Stimulated activated naive B cell treated with anti-CD40 and anti-IgM and Interleukin-4, amounts not matched to agents 10 μg/mL and 1 μg/mL and 100 μg/mL, for 72 hours (primary cell): ENCODE measurements at regions not wholly inside any gene's neighbourhood (a gene's known extent, or its start where the extent isn't known, plus 50 kb on each side); places are given as distances from the start of the nearest gene placed in this dataset.
A peak's percentile ranks its signal among the peaks of the same experiment; 100 is the strongest.

Source experiments
- ATAC-seq, 2 donors: fragments of 150-1000 bp; cut with Tn5 transposase; replicated peaks; 2 replicates each; pipeline ENCODE4 v1.10.0; 2021; ENCODE audit warnings: moderate library complexity in 1 of 2
- DNase-seq: peaks from one replicate; pipeline ENCODE4 v3.0.0; 2021
- H3K27ac Mint-ChIP-seq: one replicate; pipeline ENCODE4 v1.8.0; 2022; ENCODE audit warnings: mild to moderate bottlenecking, mixed read lengths
- H3K27me3 Mint-ChIP-seq, 2 donors: one replicate each; pipeline ENCODE4 v1.8.0; 2022; ENCODE audit warnings: mixed read lengths in 2 of 2
- H3K36me3 Mint-ChIP-seq, 2 donors: one replicate each; pipeline ENCODE4 v1.8.0; 2022; ENCODE audit warnings: mixed read lengths in 2 of 2, mild to moderate bottlenecking in 1 of 2
- H3K4me1 Mint-ChIP-seq, 2 donors: one replicate each; pipeline ENCODE4 v1.8.0; 2022; ENCODE audit warnings: mixed read lengths in 2 of 2, mild to moderate bottlenecking in 1 of 2
- H3K4me3 Mint-ChIP-seq, 2 donors: one replicate each; pipeline ENCODE4 v1.8.0; 2022; ENCODE audit warnings: mild to moderate bottlenecking in 2 of 2, mixed read lengths in 2 of 2, moderate library complexity in 1 of 2
- H3K9me3 Mint-ChIP-seq, 2 donors: one replicate each; pipeline ENCODE4 v1.8.0; 2022; ENCODE audit warnings: mixed read lengths in 2 of 2, mild to moderate bottlenecking in 1 of 2

DNA sequence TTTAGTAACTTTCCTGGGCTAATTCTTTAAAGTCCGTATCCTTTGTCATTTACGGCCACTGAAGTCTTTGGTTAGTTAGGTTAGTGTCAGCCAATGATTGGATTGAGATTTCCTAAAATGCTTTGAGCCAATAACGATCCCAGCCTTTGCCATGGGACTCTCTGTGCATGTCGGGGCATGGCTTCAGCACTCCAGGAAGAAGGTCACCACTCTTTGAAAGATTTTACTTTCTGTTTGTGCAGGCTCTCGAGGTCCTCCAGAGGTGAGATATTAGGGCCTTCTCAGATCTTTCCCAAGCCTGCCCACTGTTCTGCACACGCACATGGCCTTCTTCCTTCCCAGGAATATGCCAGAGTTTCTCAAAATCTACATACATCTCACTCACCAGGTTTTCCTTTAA, 153.7 kb upstream of the ARGLU1 start:
- Mint-ChIP-seq H3K36me3 (no peaks in the 10 kb centered on the region), H3K27ac (no peak overlapping the region), H3K9me3 (peaks cover 8 to 17% of the 10 kb centered on the region in 2 donors), H3K27me3 (no peaks in the 10 kb centered on the region), H3K4me1 (no peaks in the 10 kb centered on the region), H3K4me3 (no peak overlapping the region)
- ATAC-seq, result no peak
- DNase-seq, result no peak

DNA sequence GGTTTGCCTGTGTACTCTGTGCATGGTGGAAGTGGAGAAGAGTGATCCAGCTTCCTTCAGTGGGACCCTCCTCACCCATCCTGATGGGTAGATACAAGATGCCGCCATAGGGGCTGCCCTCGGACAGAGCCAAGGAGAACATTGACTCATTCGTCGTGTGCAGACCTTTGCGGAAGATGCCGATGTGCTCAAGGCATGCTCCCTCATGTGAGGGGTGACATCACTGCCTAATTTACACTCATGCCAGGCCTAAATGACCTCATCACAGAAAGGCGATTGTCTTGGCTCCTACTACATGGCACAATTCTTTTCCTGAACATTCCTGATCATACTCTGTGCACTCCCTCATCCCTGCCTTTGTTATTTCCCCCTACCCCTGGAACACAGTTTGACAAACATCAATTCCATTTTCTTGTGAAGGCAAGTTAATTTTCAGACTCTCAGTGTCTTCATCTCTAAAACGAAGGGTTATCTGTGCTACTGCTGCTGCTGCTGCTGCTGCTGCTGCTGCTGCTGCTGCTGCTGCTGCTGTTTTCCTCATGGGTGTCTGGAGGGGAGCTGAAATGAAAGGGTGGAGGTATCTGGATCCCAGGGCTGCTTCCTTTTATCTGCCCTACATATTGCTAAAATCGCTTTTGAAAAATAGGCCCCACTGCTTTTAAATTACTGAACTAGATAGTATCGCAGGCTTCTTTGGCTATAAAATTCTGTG, 146.5 kb upstream of the ARGLU1 start:
- no peaks in the 10 kb centered on the region for H3K27me3 Mint-ChIP-seq
- no peaks in the 10 kb centered on the region for H3K36me3 Mint-ChIP-seq
- H3K27ac Mint-ChIP-seq, result no peak overlapping the region
- DNase-seq (no peak), ATAC-seq (no peak)
- H3K9me3 Mint-ChIP-seq, result peaks cover 5 to 7% of the 10 kb centered on the region in 2 donors
- no peaks in the 10 kb centered on the region for H3K4me1 Mint-ChIP-seq
- H3K4me3 Mint-ChIP-seq, result no peak overlapping the region

DNA sequence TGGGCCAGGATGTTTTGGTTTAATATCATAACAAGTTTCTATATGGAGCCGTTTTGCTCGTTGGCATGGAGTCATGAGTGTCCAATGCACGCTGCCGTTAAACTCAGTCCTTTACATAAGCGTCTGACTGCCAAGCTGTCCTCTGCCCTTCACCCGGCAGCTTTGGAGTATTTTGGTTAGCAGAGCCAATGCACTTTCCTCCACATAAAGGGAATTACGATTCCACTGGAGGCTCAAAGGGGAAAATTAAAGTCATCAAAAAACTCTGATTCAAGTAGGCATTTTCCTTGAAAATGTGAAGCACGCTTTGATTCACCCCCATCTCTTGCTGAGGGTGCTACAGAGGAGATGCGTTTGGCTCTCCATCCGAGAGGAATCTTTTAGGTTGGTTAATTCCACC, 144.4 kb upstream of the ARGLU1 start:
- ATAC-seq (no peak), DNase-seq (no peak)
- Mint-ChIP-seq H3K4me3 (no peak overlapping the region), H3K9me3 (peaks cover 1 to 2% of the 10 kb centered on the region in 2 donors), H3K27ac (no peak overlapping the region), H3K27me3 (no peaks in the 10 kb centered on the region), H3K36me3 (no peaks in the 10 kb centered on the region), H3K4me1 (no peaks in the 10 kb centered on the region)

DNA sequence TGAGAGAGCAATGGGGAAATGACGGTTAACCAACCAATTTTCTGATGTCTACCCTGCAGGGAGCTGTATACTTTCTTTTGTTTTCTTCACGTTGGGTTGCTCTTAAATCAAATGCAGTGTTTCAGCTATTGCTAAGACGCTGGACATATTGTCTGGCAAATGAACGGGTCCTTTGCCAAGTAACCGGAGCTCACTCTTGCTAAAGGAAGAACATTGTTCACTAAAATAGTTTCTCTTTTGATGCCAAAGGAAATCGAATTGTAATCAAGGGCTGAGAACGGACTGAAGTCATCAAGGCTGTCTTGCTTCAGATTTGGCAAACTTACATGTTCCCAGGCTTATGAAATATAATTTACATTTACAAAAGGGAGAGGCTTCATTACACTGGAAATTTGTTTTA, 142.3 kb upstream of the ARGLU1 start:
- no peaks in the 10 kb centered on the region for H3K36me3 Mint-ChIP-seq
- H3K4me1 Mint-ChIP-seq, result no peaks in the 10 kb centered on the region
- ATAC-seq (no peak), DNase-seq (no peak)
- H3K27me3 Mint-ChIP-seq, result no peaks in the 10 kb centered on the region
- no peak overlapping the region for H3K4me3 Mint-ChIP-seq
- H3K27ac Mint-ChIP-seq, result no peak overlapping the region
- H3K9me3 Mint-ChIP-seq, result no peaks in the 10 kb centered on the region

DNA sequence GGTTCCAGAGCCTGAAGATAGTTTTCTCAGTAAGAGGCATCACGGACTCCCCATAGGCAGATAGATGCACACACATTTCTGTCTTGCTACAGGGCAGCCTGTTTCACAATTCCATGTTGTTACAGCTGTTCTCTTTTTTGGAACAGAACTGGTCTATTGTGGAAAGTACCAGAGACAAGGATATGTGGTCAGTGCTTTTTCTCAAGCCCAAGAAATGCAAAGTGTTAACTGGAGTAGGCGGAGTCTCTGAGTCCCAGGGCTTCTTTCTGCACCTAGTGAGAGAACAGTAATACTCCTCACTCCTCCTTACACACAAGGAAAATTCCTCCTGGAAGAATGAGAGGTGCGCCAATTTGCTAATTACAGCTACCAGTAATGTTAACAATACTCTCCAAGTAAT, 141.6 kb upstream of the ARGLU1 start:
- Mint-ChIP-seq H3K27me3 (no peaks in the 10 kb centered on the region), H3K27ac (no peak overlapping the region), H3K4me1 (no peaks in the 10 kb centered on the region), H3K9me3 (no peaks in the 10 kb centered on the region), H3K36me3 (no peaks in the 10 kb centered on the region), H3K4me3 (no peak overlapping the region)
- DNase-seq (no peak), ATAC-seq (peak in 1 of 2 donors; percentile 21)

DNA sequence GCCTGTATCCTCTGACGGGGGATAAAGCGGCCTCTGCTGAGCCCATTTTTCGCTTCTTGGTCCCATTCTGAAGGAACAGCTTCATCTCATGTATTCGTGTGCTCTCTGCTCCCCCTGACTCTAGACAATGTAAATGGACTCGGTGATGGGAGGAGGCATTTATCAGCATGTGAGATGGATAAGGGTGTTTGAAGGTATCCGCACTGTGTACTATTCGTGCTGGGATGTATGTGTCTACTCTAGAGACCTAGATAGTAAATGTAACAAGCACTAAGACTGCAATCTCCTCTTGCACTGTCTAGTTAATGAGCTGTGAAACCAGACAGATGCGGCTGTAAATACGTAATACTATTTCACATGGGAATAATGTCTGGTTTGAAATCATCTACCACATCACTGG, 134.6 kb upstream of the ARGLU1 start:
- H3K9me3 Mint-ChIP-seq, result no peaks in the 10 kb centered on the region
- H3K4me1 Mint-ChIP-seq, result no peaks in the 10 kb centered on the region
- H3K36me3 Mint-ChIP-seq, result no peaks in the 10 kb centered on the region
- ATAC-seq (no peak), DNase-seq (no peak)
- no peak overlapping the region for H3K4me3 Mint-ChIP-seq
- no peaks in the 10 kb centered on the region for H3K27me3 Mint-ChIP-seq
- no peak overlapping the region for H3K27ac Mint-ChIP-seq

DNA sequence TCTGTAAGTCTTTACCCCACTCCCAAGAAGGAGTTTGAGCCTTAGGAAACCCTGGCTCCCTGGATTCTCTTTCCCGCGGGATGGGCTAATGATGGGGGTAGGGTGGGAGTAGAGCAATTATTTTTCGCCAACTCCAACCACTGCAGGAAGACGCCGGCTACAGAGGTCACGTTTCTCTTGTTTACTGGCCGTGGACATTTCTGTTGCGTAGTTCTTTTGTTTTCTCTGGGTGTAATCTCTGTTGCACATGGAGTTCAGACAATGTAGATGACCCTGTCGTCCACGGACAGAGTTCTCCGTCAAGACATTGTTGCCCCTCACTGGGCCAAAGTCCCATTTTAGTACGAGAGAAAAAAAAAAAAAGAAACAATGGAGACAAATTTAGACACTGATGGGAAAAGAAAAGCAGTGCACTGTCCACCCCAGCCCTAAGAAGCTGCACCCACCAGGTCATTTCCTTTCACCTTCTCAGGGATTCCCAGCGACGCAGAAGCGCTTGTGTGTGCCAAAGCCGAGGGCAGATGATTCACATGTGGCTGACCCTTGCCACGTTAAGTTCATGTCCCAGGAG, 133.9 kb upstream of the ARGLU1 start:
- no peak overlapping the region for H3K4me3 Mint-ChIP-seq
- no peaks in the 10 kb centered on the region for H3K4me1 Mint-ChIP-seq
- ATAC-seq (no peak), DNase-seq (no peak)
- H3K27ac Mint-ChIP-seq, result no peak overlapping the region
- no peaks in the 10 kb centered on the region for H3K36me3 Mint-ChIP-seq
- H3K9me3 Mint-ChIP-seq, result no peaks in the 10 kb centered on the region
- no peaks in the 10 kb centered on the region for H3K27me3 Mint-ChIP-seq

DNA sequence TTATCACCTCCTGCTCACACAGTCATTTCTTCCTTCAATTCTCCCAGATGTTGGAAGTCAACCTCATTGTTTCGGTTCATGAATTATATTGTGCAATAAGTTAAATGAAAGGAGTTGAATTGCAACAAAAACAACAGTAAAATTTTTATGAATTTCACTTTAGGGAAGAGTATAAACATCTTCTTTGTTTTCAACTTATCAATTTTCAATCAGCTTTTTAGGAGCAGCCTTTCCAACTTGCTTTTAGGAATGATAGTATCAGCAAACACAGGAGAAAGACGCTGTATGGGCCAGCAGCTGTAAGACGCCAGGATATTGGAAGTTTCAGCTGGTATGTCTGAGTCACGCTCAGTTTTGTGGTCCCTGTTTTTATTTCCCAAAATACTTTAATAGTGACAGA, 132.5 kb upstream of the ARGLU1 start:
- H3K4me1 Mint-ChIP-seq, result no peaks in the 10 kb centered on the region
- H3K36me3 Mint-ChIP-seq, result no peaks in the 10 kb centered on the region
- no peak overlapping the region for H3K27ac Mint-ChIP-seq
- no peak for ATAC-seq
- H3K27me3 Mint-ChIP-seq, result no peaks in the 10 kb centered on the region
- DNase-seq, result no peak
- no peak overlapping the region for H3K4me3 Mint-ChIP-seq
- H3K9me3 Mint-ChIP-seq, result no peaks in the 10 kb centered on the region

DNA sequence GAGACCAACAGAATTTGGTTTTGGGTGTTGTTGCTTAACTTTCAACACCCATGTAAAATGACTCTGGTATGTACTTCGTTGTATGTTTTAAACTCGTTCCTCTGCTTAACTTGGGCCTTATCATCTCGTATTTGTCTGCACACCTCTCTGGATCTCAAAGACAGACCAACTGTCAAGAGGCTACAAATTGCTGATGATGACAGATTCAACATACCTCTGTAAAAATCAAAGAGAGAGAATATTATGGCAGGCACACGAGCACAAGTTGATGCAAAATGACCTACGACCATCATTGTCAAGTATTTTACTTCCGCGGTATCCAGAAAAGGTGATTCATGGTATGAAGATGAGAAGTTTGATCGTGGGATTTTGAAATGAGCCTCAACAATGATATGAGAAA, 132.1 kb upstream of the ARGLU1 start:
- ATAC-seq, result no peak
- no peak overlapping the region for H3K4me3 Mint-ChIP-seq

DNA sequence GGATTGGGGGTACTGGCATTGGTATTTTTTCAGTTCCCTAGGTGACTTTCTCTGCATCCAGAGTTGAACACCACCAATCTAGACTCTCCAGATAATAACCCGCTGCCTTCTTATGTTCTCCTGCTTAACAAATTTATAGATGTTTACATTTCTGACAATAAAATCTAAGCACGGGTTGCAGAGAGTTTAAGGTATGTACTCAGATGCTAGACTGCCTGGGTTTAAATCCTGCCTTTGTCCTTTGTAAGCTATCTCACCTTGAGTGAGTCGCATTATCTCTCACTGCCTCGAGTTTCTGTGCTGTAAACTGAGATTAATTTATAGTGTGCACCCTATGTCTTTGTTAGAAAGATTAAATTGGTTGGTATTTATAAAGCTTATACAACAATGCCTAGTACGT, 131.4 kb upstream of the ARGLU1 start:
- ATAC-seq (no peak), DNase-seq (no peak)
- Mint-ChIP-seq H3K27me3 (no peaks in the 10 kb centered on the region), H3K4me1 (no peaks in the 10 kb centered on the region), H3K36me3 (no peaks in the 10 kb centered on the region), H3K9me3 (no peaks in the 10 kb centered on the region), H3K4me3 (no peak overlapping the region), H3K27ac (no peak overlapping the region)

More for the DNA sequence above, 132.1 kb upstream of the ARGLU1 start:
- no peaks in the 10 kb centered on the region for H3K36me3 Mint-ChIP-seq
- no peaks in the 10 kb centered on the region for H3K9me3 Mint-ChIP-seq
- DNase-seq, result no peak
- no peaks in the 10 kb centered on the region for H3K27me3 Mint-ChIP-seq
- H3K27ac Mint-ChIP-seq, result no peak overlapping the region
- no peaks in the 10 kb centered on the region for H3K4me1 Mint-ChIP-seq

DNA sequence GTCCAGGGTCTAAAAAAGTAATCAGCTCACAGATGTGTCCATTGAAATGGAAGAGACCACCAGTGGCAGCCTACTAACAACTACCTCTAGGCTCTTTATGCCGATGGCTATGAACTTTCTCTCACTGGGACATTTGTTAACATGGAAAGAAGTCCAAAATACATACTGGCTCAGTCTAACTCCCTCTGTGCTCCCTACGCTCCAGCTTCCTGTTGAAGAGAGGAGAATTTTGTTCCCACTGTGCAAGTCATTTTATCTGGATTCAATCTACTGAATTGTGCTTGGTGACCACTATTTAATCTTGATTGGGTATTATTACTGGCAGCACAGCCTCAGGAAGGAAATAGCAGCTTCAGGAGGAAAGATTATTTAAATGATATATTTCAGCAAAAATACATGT, 128.8 kb upstream of the ARGLU1 start:
- Mint-ChIP-seq H3K4me3 (no peak overlapping the region), H3K36me3 (no peaks in the 10 kb centered on the region), H3K4me1 (no peaks in the 10 kb centered on the region), H3K27me3 (no peaks in the 10 kb centered on the region), H3K27ac (no peak overlapping the region), H3K9me3 (no peaks in the 10 kb centered on the region)
- DNase-seq (no peak), ATAC-seq (no peak)

DNA sequence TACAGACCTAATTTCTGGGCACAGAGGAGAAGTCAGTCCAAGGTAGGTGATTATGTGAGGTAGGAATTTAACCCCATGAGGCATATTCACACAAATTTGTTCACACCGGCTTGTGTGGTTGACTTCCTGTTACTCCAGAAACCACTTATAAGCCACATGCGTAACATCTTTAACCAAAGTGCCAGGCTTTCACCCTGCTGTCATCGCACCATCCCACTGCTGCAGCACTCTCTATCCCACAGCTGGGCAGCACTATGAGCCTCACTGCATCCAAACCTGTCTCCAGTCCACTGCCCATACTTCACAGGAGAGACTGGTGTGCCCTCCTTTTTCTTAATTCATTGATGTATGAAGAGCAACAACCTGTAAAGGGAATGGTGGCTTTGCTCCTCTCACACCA, 128.2 kb upstream of the ARGLU1 start:
- H3K4me3 Mint-ChIP-seq, result no peak overlapping the region
- H3K36me3 Mint-ChIP-seq, result no peaks in the 10 kb centered on the region
- no peak for ATAC-seq
- no peaks in the 10 kb centered on the region for H3K4me1 Mint-ChIP-seq
- H3K27ac Mint-ChIP-seq, result no peak overlapping the region
- no peak for DNase-seq
- H3K9me3 Mint-ChIP-seq, result no peaks in the 10 kb centered on the region
- no peaks in the 10 kb centered on the region for H3K27me3 Mint-ChIP-seq

DNA sequence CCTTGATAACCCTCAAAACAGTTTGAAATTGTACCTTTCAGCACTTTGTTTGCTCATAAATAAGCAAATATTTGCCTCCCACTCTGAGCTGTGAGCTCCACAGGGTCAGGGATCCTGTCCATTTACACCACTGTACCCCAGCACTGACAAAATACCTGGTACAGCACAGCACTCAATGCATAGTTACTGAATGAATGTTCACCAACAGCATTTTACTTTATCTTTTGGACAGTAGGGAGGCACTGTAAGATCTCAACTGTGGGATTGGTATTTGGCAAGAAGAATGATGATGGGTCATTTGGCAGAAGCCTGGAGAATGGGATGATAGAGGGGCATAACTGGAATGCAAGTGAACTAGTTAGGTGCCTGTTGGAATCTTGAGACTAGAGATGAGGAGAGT, 127.2 kb upstream of the ARGLU1 start:
- no peak for DNase-seq
- H3K4me1 Mint-ChIP-seq, result no peaks in the 10 kb centered on the region
- H3K27ac Mint-ChIP-seq, result no peak overlapping the region
- H3K36me3 Mint-ChIP-seq, result no peaks in the 10 kb centered on the region
- H3K27me3 Mint-ChIP-seq, result no peaks in the 10 kb centered on the region
- no peaks in the 10 kb centered on the region for H3K9me3 Mint-ChIP-seq
- H3K4me3 Mint-ChIP-seq, result no peak overlapping the region
- no peak for ATAC-seq

DNA sequence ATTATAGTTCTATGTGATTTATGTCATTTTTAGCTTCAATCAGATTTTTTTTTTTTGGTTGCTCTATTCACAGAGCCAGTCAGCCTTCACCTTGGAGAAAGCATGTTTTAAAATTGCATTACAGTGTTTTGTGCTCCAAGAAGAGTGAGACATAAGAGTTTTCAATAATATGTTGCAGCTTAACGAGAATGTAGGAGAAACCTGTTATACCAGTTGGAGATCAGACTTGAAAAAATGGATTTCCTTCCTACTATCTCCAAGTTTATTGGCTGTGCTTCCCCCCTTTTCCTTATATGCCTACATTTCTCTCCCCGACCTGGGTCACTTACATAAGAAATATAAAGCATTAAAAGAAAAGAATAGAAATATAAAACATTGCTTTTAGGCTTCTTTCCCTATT, 123.9 kb upstream of the ARGLU1 start:
- ATAC-seq (no peak), DNase-seq (no peak)
- H3K4me1 Mint-ChIP-seq, result no peaks in the 10 kb centered on the region
- H3K9me3 Mint-ChIP-seq, result no peaks in the 10 kb centered on the region
- H3K27me3 Mint-ChIP-seq, result no peaks in the 10 kb centered on the region
- H3K4me3 Mint-ChIP-seq, result no peak overlapping the region
- no peaks in the 10 kb centered on the region for H3K36me3 Mint-ChIP-seq
- no peak overlapping the region for H3K27ac Mint-ChIP-seq

DNA sequence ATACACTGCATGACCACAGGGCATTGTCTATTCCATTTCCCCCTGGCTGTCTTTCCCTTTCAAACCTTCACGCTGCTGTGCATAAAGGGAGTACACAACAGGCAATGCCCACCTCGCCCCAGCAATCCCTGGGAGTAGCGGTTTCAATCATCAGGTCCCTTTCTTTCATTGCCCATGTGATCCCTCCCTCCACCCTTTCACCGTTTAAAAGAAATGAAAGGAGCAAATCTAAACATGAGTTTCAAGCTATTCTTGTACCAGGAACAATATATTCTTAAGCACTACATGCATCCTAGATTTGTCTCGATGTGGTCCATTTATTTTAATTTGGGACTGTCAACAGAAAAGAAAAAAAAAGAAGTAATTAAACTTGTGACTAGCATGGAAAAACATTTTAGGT, 123.4 kb upstream of the ARGLU1 start:
- no peak overlapping the region for H3K27ac Mint-ChIP-seq
- no peaks in the 10 kb centered on the region for H3K4me1 Mint-ChIP-seq
- no peak overlapping the region for H3K4me3 Mint-ChIP-seq

DNA sequence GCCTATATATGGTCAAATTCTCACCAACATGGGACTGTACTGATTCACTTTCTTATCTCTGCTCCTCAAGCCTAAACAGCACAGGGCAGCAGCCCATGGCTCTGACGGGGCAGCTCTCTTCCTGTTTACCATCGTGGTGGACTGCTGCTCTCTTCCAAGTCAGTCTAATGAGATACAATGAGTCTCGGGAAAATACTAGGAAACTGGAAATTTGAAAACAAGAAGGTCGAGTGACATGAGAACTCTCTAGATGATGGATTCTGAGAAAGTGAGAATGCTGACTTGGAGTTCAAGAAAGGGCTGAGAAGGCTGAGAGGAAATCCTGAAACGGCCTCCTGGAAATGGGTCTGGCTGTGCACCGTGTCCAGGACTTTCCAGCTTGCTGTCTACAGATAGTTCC, 122.8 kb upstream of the ARGLU1 start:
- no peaks in the 10 kb centered on the region for H3K9me3 Mint-ChIP-seq
- no peaks in the 10 kb centered on the region for H3K4me1 Mint-ChIP-seq
- H3K36me3 Mint-ChIP-seq, result no peaks in the 10 kb centered on the region
- H3K4me3 Mint-ChIP-seq, result no peak overlapping the region
- H3K27ac Mint-ChIP-seq, result no peak overlapping the region
- DNase-seq (no peak), ATAC-seq (no peak)
- H3K27me3 Mint-ChIP-seq, result no peaks in the 10 kb centered on the region

More for the DNA sequence above, 123.4 kb upstream of the ARGLU1 start:
- Mint-ChIP-seq H3K27me3 (no peaks in the 10 kb centered on the region), H3K9me3 (no peaks in the 10 kb centered on the region), H3K36me3 (no peaks in the 10 kb centered on the region)
- DNase-seq, result no peak
- no peak for ATAC-seq
